SK-N-SH (cell line): ENCODE measurements at regions not wholly inside any gene's neighbourhood (a gene's known extent, or its start where the extent isn't known, plus 50 kb on each side); places are given as distances from the start of the nearest gene placed in this dataset.

Experiments used
- CTCF ChIP-seq: fragments of 200-600 bp; sonication (generic); IDR thresholded peaks from 2 replicates; pipeline ENCODE4 v1.6.1; 2017; ENCODE audit warnings: antibody characterized with exemption, mild to moderate bottlenecking, moderate library complexity
- ELF1 ChIP-seq: IDR thresholded peaks from 2 replicates; pipeline ENCODE4 v1.4.0; 2012
- EP300 ChIP-seq, 2 experiments: IDR thresholded peaks; 2 replicates each; pipeline versions ENCODE4 v1.4.0 to v1.6.1; 2012; ENCODE audit warnings: borderline replicate concordance in 1 of 2, low read depth in 1 of 2, low read length in 1 of 2
- EZH2phosphoT487 ChIP-seq: fragments of 200-600 bp; sonication (generic); IDR thresholded peaks from 2 replicates; pipeline ENCODE4 v1.6.1; 2017; ENCODE audit warnings: low read depth, mixed run types, mild to moderate bottlenecking, antibody characterized with exemption, moderate library complexity, borderline replicate concordance
- GABPA ChIP-seq: IDR thresholded peaks from 2 replicates; pipeline ENCODE4 v1.4.0; 2012; ENCODE audit warnings: low read depth, mild to moderate bottlenecking
- IRF3 ChIP-seq: fragments of 150-350 bp; IDR thresholded peaks from 2 replicates; pipeline ENCODE4 v1.6.1; 2016; ENCODE audit warnings: mild to moderate bottlenecking, low read depth, low read length
- NFIC ChIP-seq: IDR thresholded peaks from 2 replicates; pipeline ENCODE4 v1.4.0; 2012; ENCODE audit warnings: borderline replicate concordance
- RAD21 ChIP-seq: IDR thresholded peaks from 2 replicates; pipeline ENCODE4 v1.6.1; 2012; ENCODE audit warnings: mild to moderate bottlenecking, low read length
- RCOR1 ChIP-seq: fragments of 150-350 bp; IDR thresholded peaks from 2 replicates; pipeline ENCODE4 v1.6.1; 2017; ENCODE audit warnings: antibody characterized with exemption, low read length
- RFX5 ChIP-seq: IDR thresholded peaks from 2 replicates; pipeline ENCODE4 v1.6.1; 2012; ENCODE audit warnings: mild to moderate bottlenecking, improper control_type of control experiment, low read length
- SIN3A ChIP-seq: IDR thresholded peaks from 2 replicates; pipeline ENCODE4 v1.6.1; 2012; ENCODE audit warnings: low read depth, mild to moderate bottlenecking, low read length, moderate library complexity, borderline replicate concordance
- USF2 ChIP-seq: fragments of 150-350 bp; IDR thresholded peaks from 2 replicates; pipeline ENCODE4 v1.6.1; 2017; ENCODE audit warnings: antibody characterized with exemption, low read length, low read depth, borderline replicate concordance
- YY1 ChIP-seq: IDR thresholded peaks from 2 replicates; pipeline ENCODE4 v1.4.0; 2012; ENCODE audit warnings: low read depth, mild to moderate bottlenecking
- TF ChIP-seq, protein P1 (sequence below): IDR thresholded peaks from 2 replicates; pipeline ENCODE4 v1.6.1; 2012; ENCODE audit warnings: mild to moderate bottlenecking, low read depth, low read length, moderate library complexity

- TF ChIP-seq NFIC, result no peak
- no peak for TF ChIP-seq CTCF
- TF ChIP-seq RCOR1, result 0 out of 2 replicates have a peak, but pooled peaks have one; percentile 40
- TF ChIP-seq SIN3A, result no peak
- TF ChIP-seq, protein P1, sequence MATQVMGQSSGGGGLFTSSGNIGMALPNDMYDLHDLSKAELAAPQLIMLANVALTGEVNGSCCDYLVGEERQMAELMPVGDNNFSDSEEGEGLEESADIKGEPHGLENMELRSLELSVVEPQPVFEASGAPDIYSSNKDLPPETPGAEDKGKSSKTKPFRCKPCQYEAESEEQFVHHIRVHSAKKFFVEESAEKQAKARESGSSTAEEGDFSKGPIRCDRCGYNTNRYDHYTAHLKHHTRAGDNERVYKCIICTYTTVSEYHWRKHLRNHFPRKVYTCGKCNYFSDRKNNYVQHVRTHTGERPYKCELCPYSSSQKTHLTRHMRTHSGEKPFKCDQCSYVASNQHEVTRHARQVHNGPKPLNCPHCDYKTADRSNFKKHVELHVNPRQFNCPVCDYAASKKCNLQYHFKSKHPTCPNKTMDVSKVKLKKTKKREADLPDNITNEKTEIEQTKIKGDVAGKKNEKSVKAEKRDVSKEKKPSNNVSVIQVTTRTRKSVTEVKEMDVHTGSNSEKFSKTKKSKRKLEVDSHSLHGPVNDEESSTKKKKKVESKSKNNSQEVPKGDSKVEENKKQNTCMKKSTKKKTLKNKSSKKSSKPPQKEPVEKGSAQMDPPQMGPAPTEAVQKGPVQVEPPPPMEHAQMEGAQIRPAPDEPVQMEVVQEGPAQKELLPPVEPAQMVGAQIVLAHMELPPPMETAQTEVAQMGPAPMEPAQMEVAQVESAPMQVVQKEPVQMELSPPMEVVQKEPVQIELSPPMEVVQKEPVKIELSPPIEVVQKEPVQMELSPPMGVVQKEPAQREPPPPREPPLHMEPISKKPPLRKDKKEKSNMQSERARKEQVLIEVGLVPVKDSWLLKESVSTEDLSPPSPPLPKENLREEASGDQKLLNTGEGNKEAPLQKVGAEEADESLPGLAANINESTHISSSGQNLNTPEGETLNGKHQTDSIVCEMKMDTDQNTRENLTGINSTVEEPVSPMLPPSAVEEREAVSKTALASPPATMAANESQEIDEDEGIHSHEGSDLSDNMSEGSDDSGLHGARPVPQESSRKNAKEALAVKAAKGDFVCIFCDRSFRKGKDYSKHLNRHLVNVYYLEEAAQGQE, result no peak
- TF ChIP-seq ELF1, result no peak
- TF ChIP-seq RAD21, result no peak
- peak in 1 of 2 experiments; percentile 68; a peak in 3 of 4 replicates for TF ChIP-seq EP300 (IDR thresholded peaks at IDR 0.05; ENCODE audit: borderline replicate concordance in 1 of 2, low read depth in 1 of 2, low read length in 1 of 2)
- no peak for TF ChIP-seq RFX5
- TF ChIP-seq USF2, result no peak
- no peak for TF ChIP-seq IRF3
- TF ChIP-seq YY1, result no peak
- no peak for TF ChIP-seq EZH2phosphoT487
- TF ChIP-seq GABPA, result no peak
These were observed 81.3 kb upstream of the KCNMA1 start for GRCh38 chr10:77718957-77719356.
